Transverse colon (tissue), 4 donors: ENCODE measurements at regions not wholly inside any gene's neighbourhood (a gene's known extent, or its start where the extent isn't known, plus 50 kb on each side); places are given as distances from the start of the nearest gene placed in this dataset.
"Not testable (repeated sequence)": the region's sequence is repeated elsewhere in the genome, so short reads cannot be mapped to it uniquely, and the experiment has no call there.

Experiments used
- DNase-seq: peaks from one replicate; pipeline ENCODE4 v3.0.0-alpha.2; 2019
- H3K27ac ChIP-seq, 4 donors: fragments of 200-600 bp; sonication (generic); 2 replicates each; pipeline ENCODE4 v1.5.1; 2016 to 2018; ENCODE audit warnings: inconsistent platforms in 4 of 4
- H3K27me3 ChIP-seq: fragments of 200-600 bp; sonication (generic); 2 replicates; pipeline ENCODE4 v1.5.1; 2017; ENCODE audit warnings: inconsistent platforms
- H3K36me3 ChIP-seq, 4 donors: fragments of 200-600 bp; sonication (generic); 2 replicates each; pipeline ENCODE4 v1.5.1; 2017 to 2019; ENCODE audit warnings: inconsistent platforms in 4 of 4
- H3K4me1 ChIP-seq, 4 donors: fragments of 200-600 bp; sonication (generic); 2 replicates each; pipeline ENCODE4 v1.5.1; 2017 to 2020; ENCODE audit warnings: inconsistent platforms in 4 of 4
- H3K4me3 ChIP-seq, 4 donors: fragments of 200-600 bp; sonication (generic); 1 replicate in 1 of 4; 2 replicates in 3 of 4; pipeline versions ENCODE4 v1.5.1 to v1.6.1; 2017 to 2019; ENCODE audit warnings: inconsistent platforms in 4 of 4
- H3K9me3 ChIP-seq, 2 donors: fragments of 200-600 bp; sonication (generic); 2 replicates each; pipeline ENCODE4 v1.5.1; 2017 to 2019; ENCODE audit warnings: inconsistent platforms in 2 of 2
- EP300 ChIP-seq: sonication (generic); formaldehyde crosslinking; IDR thresholded peaks from one replicate; pipeline ENCODE4 v1.6.1; 2017; ENCODE audit warnings: antibody characterized with exemption, low read depth
- POLR2A ChIP-seq: fragments of 450-650 bp; IDR thresholded peaks from one replicate; pipeline ENCODE4 v1.6.1; 2016; ENCODE audit warnings: antibody characterized with exemption, mild to moderate bottlenecking, moderate library complexity
- POLR2AphosphoS5 ChIP-seq, 3 donors: sonication (generic); formaldehyde crosslinking; IDR thresholded peaks; one replicate each; pipeline ENCODE4 v1.6.1; 2016; ENCODE audit warnings: antibody characterized with exemption in 3 of 3
- WGBS, 2 donors: methylation state at CpG; one replicate each; pipeline ENCODE4 v1.1.5; 2018; ENCODE audit warnings: low coverage in 1 of 2; 5-methylcytosine and 5-hydroxymethylcytosine counted together
- in situ Hi-C, 4 donors: fragments of 200-750 bp; cut with MboI; loops; one replicate each; pipeline versions ENCODE4 v1.15.0 to v1.15.1; 2017; ENCODE audit warnings: low sequenced_read_pairs in 3 of 4, low pct_ligation_motif_present in 1 of 4, low pct_unique_long_range_greater_than_20kb in 1 of 4
- intact Hi-C: fragments of 100-400 bp; cut with DNase I; formaldehyde crosslinking; loops from one replicate; pipeline ENCODE4 v1.15.1; 2023; ENCODE audit warnings: low total_unique reads
- TF ChIP-seq, protein P1 (sequence below), 5 experiments: fragments of 200-600 bp in 3 of 5; fragments of 450-650 bp in 2 of 5; sonication (generic) in 3 of 5; IDR thresholded peaks; 1 replicate in 2 of 5; 2 replicates in 3 of 5; pipeline ENCODE4 v1.5.1; 2016 to 2017; ENCODE audit warnings: antibody characterized with exemption in 5 of 5, inconsistent platforms in 3 of 5, mild to moderate bottlenecking in 2 of 5, moderate library complexity in 1 of 5

DNA sequence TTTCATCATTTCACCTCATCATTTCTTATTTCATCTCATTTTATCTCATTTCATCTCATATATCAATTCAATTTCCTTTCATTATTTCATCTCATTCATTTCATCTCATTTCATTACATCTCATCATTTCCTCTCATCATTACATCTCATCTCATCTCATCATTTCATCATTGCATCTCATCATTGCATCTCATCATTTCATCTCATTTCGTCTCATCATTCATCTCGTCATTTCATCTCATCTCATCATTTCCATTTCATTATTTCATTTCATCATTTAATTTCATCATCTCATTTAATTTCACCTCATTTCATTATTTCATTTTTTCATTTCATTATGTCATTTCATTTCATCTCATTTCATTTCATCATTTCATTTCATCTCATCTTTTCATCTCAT lies 168.5 kb upstream of the FAM72C start:
- DNase-seq, in situ Hi-C loops, H3K4me3 ChIP-seq, H3K27ac ChIP-seq, H3K4me1 ChIP-seq, intact Hi-C loops, H3K27me3 ChIP-seq, H3K36me3 ChIP-seq, H3K9me3 ChIP-seq: not testable (repeated sequence)
- 92% methylated on average over 2 of the region's 2 CpGs; no CpG with 5 or more reads in 1 of the 2 donors for WGBS, 2 donors

DNA sequence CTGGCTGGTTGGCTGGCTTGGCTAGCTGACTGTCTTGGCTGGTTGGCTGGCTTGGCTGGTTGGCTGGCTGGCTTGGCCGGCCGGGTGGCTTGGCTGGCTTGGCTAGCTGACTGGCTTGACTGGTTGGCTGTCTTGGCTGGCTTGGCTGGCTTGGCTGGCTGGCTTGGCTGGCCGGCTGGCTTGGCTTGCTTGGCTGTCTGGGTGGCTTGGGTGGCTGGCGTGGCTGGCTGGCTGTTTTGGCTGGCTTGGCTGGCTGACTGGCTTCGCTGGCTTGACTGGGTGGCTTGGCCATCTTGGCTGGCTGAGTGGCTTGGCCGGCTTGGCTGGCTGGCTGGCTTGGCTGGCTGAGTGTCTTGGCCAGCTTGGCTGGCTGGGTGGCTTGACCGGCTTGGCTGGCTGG lies 133.2 kb upstream of the FAM72C start:
- 0 to 100% methylated on average over 1 of the region's 7 CpGs for WGBS, 2 donors
- H3K9me3 ChIP-seq, H3K36me3 ChIP-seq, H3K27me3 ChIP-seq, H3K27ac ChIP-seq, in situ Hi-C loops, H3K4me1 ChIP-seq, intact Hi-C loops, H3K4me3 ChIP-seq: not testable (repeated sequence)
- DNase-seq, result peak; percentile 4

DNA sequence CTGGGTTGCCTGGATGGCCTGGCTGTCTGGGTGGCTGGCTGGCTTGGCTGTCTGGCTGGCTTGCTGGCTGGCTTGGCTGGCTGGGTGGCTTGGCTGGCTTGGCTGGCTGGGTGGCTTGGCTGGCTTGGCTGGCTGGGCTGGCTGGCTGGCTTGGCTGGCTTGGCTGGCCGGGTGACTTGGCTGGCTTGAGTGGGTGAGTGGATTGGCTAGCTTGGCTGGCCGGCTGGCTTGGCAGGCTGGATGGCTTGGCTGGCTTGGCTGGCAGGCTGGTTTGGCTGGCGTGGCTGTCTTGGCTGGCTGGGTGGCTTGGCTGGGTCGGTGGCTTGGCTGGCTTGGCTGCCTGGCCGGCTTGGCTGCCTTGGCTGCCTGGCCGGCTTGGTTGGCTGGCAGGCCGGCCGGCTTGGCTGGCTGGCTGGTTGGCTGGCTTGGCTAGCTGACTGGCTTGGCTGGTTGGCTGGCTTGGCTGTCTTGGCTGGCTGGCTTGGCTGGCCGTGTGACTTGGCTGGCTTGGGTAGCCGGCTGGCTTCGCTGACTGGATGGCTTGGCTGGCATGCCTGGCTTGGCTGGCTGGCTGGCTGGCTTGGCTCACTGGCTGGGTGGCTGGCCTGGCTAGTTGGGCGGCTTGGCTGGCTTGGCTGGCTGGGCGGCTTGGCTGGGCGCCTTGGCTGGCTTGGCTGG lies 132.4 kb upstream of the FAM72C start:
- intact Hi-C loops, H3K4me1 ChIP-seq, in situ Hi-C loops, H3K27ac ChIP-seq, H3K36me3 ChIP-seq, H3K27me3 ChIP-seq, H3K9me3 ChIP-seq, H3K4me3 ChIP-seq: not testable (repeated sequence)
- 86 to 92% methylated on average over 12 to 14 of the region's 14 CpGs for WGBS, 2 donors
- peak; percentile 41 for DNase-seq

DNA sequence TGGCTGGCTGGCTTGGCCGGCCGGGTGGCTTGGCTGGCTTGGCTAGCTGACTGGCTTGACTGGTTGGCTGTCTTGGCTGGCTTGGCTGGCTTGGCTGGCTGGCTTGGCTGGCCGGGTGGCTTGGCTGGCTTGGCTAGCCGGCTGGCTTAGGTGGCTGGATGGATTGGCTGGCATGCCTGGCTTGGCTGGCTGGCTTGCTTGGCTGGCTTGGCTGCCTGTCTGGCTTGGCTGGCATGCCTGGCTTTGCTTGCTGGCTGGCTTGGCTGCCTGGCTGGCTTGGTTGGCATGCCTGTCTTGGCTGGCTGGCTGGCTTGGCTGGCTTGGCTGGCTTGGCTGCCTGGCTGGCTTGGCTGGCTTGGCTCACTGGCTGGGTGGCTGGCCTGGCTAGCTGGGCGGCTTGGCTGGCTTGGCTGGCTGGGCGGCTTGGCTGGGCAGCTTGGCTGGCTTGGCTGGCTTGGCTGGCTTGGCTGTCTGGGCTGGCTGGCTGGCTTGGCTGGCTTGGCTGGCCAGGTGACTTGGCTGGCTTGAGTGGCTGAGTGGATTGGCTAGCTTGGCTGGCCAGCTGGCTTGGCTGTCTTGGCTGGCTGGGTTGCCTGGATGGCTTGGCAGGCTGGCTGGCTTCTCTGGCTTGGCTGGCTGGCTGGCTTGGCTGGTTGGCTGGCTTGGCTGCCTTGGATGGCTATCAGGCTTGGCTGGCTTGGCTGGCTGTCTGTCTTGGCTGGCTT lies 131.5 kb upstream of the FAM72C start:
- H3K27me3 ChIP-seq, H3K4me3 ChIP-seq, H3K9me3 ChIP-seq, H3K36me3 ChIP-seq, H3K4me1 ChIP-seq, in situ Hi-C loops, H3K27ac ChIP-seq, intact Hi-C loops: not testable (repeated sequence)
- DNase-seq, result peak; percentile 22
- 91% methylated on average over 4 of the region's 6 CpGs; no CpG with 5 or more reads in 1 of the 2 donors for WGBS, 2 donors

DNA sequence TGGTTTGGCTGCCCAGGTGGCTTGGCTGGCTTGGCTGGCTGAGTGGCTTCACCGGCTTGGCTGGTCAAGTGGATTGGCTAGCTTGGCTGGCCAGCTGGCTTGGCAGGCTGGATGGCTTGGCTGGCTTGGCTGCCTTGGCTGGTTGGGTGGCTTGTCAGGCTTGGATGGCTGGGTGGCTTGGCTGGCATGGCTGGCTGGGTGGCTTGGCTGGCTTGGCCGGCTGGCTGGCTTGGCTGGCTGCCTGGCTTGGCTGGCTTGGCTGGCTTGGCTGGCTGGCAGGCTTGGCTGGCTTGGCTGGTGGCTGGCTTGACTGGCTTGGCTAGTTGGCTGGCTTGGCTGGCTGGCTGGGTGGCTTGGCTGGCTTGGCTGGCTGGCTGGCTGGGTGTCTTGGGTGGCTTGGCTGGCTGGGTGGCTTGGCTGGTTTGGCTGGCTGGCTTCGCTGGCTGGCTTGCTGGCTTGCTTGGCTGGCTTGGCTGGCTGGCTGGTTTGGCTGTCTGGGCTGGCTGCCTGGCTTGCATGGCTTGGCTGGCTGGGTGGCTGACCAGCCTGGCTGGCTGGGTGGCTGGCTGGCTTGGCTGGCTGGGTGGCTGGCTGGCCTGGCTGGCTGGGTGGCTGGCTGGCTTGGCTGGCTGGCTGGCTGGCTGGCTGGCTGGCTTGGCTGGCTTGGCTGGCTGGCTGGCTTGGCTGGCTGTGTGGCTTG lies 130.4 kb upstream of the FAM72C start:
- H3K36me3 ChIP-seq, in situ Hi-C loops, H3K9me3 ChIP-seq, intact Hi-C loops, H3K27me3 ChIP-seq, H3K4me1 ChIP-seq, H3K27ac ChIP-seq, H3K4me3 ChIP-seq: not testable (repeated sequence)
- peak; percentile 9 for DNase-seq
- WGBS, 2 donors, result 74% methylated on average over 3 of the region's 3 CpGs; no CpG with 5 or more reads in 1 of the 2 donors

DNA sequence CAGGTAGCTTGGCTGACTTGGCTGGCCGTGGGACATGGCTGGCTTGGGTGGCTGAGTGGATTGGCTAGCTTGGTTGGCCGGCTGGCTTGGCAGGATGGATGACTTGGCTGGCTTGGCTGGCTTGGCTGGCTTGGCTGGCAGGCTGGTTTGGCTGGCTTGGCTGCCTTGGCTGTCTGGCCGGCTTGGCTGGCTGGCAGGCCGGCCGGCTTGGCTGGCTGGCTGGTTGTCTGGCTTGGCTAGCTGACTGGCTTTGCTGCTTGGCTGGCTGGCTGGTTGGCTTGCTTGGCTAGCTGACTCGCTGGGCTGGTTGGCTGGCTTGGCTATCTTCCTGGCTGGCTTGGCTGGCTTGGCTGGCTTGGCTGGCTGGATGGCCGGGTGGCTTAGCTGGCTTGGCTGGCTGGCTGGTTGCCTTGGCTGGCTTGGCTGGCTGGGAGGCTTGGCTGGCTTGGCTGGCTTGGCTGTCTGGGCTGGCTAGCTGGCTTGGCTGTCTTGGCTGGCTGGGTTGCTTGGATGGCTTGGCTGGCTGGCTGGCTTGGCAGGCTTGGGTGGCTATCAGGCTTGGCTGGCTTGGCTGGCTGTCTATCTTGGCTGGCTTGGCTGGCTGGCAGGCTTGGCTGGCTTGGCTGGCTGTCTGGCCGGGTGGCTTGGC lies 129.7 kb upstream of the FAM72C start:
- Histone ChIP-seq H3K4me3 (no peak overlapping the region), H3K27ac (no peak overlapping the region), H3K27me3 (no peaks in the 10 kb centered on the region), H3K4me1 (no peaks in the 10 kb centered on the region), H3K9me3 (no peaks in the 10 kb centered on the region), H3K36me3 (no peaks in the 10 kb centered on the region)
- in situ Hi-C loops, result no loop called here
- no peak for TF ChIP-seq EP300
- TF ChIP-seq, protein P1, sequence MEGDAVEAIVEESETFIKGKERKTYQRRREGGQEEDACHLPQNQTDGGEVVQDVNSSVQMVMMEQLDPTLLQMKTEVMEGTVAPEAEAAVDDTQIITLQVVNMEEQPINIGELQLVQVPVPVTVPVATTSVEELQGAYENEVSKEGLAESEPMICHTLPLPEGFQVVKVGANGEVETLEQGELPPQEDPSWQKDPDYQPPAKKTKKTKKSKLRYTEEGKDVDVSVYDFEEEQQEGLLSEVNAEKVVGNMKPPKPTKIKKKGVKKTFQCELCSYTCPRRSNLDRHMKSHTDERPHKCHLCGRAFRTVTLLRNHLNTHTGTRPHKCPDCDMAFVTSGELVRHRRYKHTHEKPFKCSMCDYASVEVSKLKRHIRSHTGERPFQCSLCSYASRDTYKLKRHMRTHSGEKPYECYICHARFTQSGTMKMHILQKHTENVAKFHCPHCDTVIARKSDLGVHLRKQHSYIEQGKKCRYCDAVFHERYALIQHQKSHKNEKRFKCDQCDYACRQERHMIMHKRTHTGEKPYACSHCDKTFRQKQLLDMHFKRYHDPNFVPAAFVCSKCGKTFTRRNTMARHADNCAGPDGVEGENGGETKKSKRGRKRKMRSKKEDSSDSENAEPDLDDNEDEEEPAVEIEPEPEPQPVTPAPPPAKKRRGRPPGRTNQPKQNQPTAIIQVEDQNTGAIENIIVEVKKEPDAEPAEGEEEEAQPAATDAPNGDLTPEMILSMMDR (IDR thresholded peaks at IDR 0.05), result no peak
- TF ChIP-seq POLR2AphosphoS5 (IDR thresholded peaks at IDR 0.05), result no peak
- TF ChIP-seq POLR2A, result no peak
- DNase-seq, result peak; percentile 11
- WGBS, 2 donors, result 70 to 86% methylated on average over 6 to 8 of the region's 8 CpGs
- intact Hi-C loops, result no loop called here

DNA sequence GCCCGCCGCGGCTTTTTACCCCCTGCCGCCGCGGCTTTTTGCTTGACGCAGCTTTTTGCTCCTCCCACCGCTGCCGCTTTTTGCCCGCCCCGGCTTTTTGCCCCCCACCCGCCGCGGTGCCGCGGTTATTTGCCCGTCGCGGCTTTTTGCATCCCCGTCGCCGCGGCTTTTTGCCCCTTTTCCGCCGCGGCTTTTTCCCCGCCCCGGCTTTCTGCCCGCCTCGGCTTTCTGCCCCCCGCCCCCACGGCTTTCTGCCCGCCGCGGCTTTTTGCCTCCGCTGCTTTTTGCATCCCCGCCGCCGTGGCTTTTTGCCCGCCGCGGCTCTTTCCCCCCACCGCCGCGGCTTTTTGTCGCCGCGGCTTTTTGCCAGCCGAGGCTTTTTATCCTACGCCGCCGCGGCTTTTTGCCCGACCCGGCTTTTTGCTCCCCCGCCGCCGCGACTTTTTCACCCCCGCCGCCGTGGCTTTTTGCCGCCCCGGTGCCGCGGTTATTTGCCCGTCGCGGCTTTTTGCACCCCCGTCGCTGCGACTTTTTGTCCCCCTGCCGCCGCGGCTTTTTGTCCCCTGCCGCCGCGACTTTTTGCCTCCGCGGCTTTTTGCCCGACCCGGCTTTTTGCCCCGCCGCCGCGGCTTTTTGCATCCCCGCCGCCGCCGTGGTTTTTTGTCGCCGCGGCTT lies 105.5 kb upstream of the FAM72C start:
- 2 to 17% methylated on average over 18 to 71 of the region's 93 CpGs for WGBS, 2 donors
- in situ Hi-C loops, H3K4me1 ChIP-seq, H3K9me3 ChIP-seq, H3K27ac ChIP-seq, DNase-seq, intact Hi-C loops, H3K36me3 ChIP-seq: not testable (repeated sequence)
- Histone ChIP-seq H3K27me3 (peaks cover 12% of the 10 kb centered on the region), H3K4me3 (peak overlapping the region in 3 of 4 donors; percentile 9 to 72 (median 44))

DNA sequence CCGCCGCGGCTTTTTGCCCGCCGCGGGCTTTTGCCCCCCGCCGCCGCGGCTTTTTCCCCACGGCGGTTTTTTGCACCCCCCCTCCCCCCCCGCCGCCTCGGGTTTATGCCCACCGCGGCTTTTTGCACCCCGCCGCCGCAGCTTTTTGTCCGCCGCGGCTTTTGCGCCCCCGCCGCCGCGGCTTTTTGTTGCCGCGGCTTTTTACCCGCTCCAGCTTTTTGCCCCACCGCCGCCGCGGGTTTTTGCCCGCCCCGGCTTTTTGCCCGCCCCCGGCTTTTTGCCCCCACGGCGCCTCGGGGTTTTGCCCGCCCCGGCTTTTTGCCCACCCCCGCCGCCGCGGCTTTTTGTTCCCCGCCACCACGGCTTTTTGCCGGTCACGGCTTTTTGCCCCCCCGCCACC lies 104.9 kb upstream of the FAM72C start:
- intact Hi-C loops, in situ Hi-C loops, H3K4me1 ChIP-seq, H3K36me3 ChIP-seq, H3K9me3 ChIP-seq, H3K27ac ChIP-seq, DNase-seq: not testable (repeated sequence)
- peak overlapping the region in 1 of 4 donors; percentile 72 for H3K4me3 ChIP-seq
- peaks cover 12% of the 10 kb centered on the region for H3K27me3 ChIP-seq
- 1% methylated on average over 27 of the region's 53 CpGs; no CpG with 5 or more reads in 1 of the 2 donors for WGBS, 2 donors
